ENCODE measurements at regions not wholly inside any gene's neighbourhood (a gene's known extent, or its start where the extent isn't known, plus 50 kb on each side); places are given as distances from the start of the nearest gene placed in this dataset.

DNA sequence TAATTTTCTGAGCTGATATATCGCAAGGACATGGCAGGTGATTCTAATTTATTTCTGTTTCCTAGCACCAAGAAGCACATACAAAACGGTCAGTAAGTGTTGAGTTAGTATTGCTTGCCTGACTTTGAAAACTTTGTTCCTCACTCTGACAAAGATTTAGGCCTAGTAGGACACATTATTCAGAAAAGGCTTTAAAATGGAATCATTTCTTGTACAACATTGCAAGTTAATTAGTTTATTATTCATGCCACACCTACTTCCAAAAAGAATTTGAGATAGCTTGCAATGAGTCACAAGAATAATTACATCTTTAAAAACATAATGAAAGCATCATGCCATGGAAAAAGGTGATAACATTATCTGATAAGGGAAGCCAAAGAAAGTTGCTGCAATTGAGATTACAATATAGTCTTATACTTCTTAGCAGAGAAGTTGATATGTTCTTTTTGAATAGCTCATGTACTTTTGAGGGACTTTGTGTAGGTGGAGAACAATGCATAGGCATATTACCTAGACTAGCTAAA, 474.2 kb downstream of the KLF5 start:
- Histone ChIP-seq H3K79me2 (ENCODE audit: insufficient read depth, low read depth, low read length) (no peaks in the 10 kb centered on the region), H3K9me2 (ENCODE audit: insufficient read depth, low read length) (no peaks in the 10 kb centered on the region), H3K4me2 (ENCODE audit: low read length) (no peak overlapping the region), H3K4me1 (ENCODE audit: insufficient read depth, low read length, poor library complexity, severe bottlenecking) (no peaks in the 10 kb centered on the region), H3K4me3 (ENCODE audit: low read depth, low read length, poor library complexity, severe bottlenecking) (no peak overlapping the region), H3K27ac (ENCODE audit: low read depth, low read length, poor library complexity, severe bottlenecking) (no peak overlapping the region), H2AFZ (ENCODE audit: low read length) (no peak overlapping the region), H4K20me1 (ENCODE audit: insufficient read depth, low read length) (no peaks in the 10 kb centered on the region), H3K9me3 (ENCODE audit: low read length) (no peaks in the 10 kb centered on the region), H3K36me3 (ENCODE audit: insufficient read depth, low read length) (no peaks in the 10 kb centered on the region)
- TF ChIP-seq EZH2phosphoT487 (IDR thresholded peaks at IDR 0.05; ENCODE audit: borderline replicate concordance, low read depth, low read length) = no peak
- TF ChIP-seq CTCF (conservative IDR thresholded peaks at IDR 0.05; ENCODE audit: low read length) = no peak
- POLR2A ChIA-PET = interaction anchor here (0.6 kb wide), 1 partner anchor 1811 kb away, joined by 4 read pairs; no protein-coding TSS in a partner anchor
- no peak for DNase-seq (ENCODE audit: low spot score)
- BruUV-seq (replicated peaks) = no TSS peak
- CTCF ChIA-PET (ENCODE audit: unreplicated experiment) = no interaction called here
- intact Hi-C loops (cut with micrococcal nuclease; ENCODE audit: unreplicated experiment) = no loop called here

DNA sequence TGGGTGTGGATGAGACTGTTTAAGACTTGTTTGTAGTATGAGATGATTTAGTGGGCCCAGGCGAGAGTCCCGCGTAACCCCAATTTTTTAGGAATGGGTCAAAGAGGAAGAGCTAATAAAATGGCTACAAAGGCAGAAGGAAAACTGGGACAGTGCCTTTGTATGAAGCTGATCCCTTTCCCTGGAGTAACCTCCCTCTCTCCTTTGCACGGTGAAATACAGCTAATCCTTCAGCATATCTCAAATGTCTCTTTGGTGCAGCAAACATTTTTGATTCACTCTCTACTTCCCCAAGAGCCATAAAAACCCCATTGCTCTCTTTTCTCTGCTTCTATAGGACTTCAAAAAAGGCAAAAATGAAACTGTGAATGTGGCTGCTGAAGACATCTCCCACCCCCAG, 473.8 kb downstream of the KLF5 start:
- Histone ChIP-seq H3K9me3 (ENCODE audit: low read length) (no peaks in the 10 kb centered on the region), H3K4me3 (ENCODE audit: low read depth, low read length, poor library complexity, severe bottlenecking) (no peak overlapping the region), H2AFZ (ENCODE audit: low read length) (no peak overlapping the region), H3K9me2 (ENCODE audit: insufficient read depth, low read length) (no peaks in the 10 kb centered on the region), H3K4me2 (ENCODE audit: low read length) (no peak overlapping the region), H3K4me1 (ENCODE audit: insufficient read depth, low read length, poor library complexity, severe bottlenecking) (no peaks in the 10 kb centered on the region), H3K27ac (ENCODE audit: low read depth, low read length, poor library complexity, severe bottlenecking) (no peak overlapping the region), H4K20me1 (ENCODE audit: insufficient read depth, low read length) (no peaks in the 10 kb centered on the region), H3K79me2 (ENCODE audit: insufficient read depth, low read depth, low read length) (no peaks in the 10 kb centered on the region), H3K36me3 (ENCODE audit: insufficient read depth, low read length) (no peaks in the 10 kb centered on the region)
- ChIA-PET CTCF (ENCODE audit: unreplicated experiment) (no interaction called here), POLR2A (no interaction called here)
- DNase-seq (ENCODE audit: low spot score) = no peak
- no peak for TF ChIP-seq CTCF (conservative IDR thresholded peaks at IDR 0.05; ENCODE audit: low read length)
- TF ChIP-seq EZH2phosphoT487 (IDR thresholded peaks at IDR 0.05; ENCODE audit: borderline replicate concordance, low read depth, low read length) = no peak
- BruUV-seq (replicated peaks) = no TSS peak
- intact Hi-C loops (cut with micrococcal nuclease; ENCODE audit: unreplicated experiment) = no loop called here

DNA sequence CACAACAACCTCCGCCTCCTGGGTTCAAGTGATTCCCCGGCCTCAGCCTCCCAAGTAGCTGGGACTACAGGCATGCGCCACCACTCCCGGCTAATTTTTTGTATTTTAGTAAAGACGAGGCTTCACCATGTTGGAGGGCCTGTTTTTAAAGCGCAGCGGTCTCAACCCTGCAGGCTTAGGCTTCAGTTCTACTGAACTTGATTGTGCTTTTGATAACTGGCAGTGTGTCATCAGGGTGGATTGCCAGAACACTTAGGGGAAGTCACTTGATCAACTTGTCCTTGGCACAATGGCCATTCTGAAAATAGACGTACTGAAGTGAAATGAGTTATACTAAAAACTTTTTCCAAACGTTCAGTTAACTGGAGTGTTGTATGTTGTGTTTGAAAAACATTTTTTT, 472.2 kb downstream of the KLF5 start:
- no peak for DNase-seq (ENCODE audit: low spot score)
- H3K9me3 ChIP-seq (ENCODE audit: low read length) = no peaks in the 10 kb centered on the region
- BruUV-seq (replicated peaks) = no TSS peak
- ChIA-PET CTCF (ENCODE audit: unreplicated experiment) (no interaction called here), POLR2A (no interaction called here)
- no peaks in the 10 kb centered on the region for H3K9me2 ChIP-seq (ENCODE audit: insufficient read depth, low read length)
- H4K20me1 ChIP-seq (ENCODE audit: insufficient read depth, low read length) = no peaks in the 10 kb centered on the region
- no peaks in the 10 kb centered on the region for H3K36me3 ChIP-seq (ENCODE audit: insufficient read depth, low read length)
- no peaks in the 10 kb centered on the region for H3K4me1 ChIP-seq (ENCODE audit: insufficient read depth, low read length, poor library complexity, severe bottlenecking)
- no peak overlapping the region for H2AFZ ChIP-seq (ENCODE audit: low read length)
- H3K4me2 ChIP-seq (ENCODE audit: low read length) = no peak overlapping the region
- no peak for TF ChIP-seq EZH2phosphoT487 (IDR thresholded peaks at IDR 0.05; ENCODE audit: borderline replicate concordance, low read depth, low read length)
- no peak for TF ChIP-seq CTCF (conservative IDR thresholded peaks at IDR 0.05; ENCODE audit: low read length)
- no peak overlapping the region for H3K4me3 ChIP-seq (ENCODE audit: low read depth, low read length, poor library complexity, severe bottlenecking)
- intact Hi-C loops (cut with micrococcal nuclease; ENCODE audit: unreplicated experiment) = no loop called here
- H3K27ac ChIP-seq (ENCODE audit: low read depth, low read length, poor library complexity, severe bottlenecking) = no peak overlapping the region
- no peaks in the 10 kb centered on the region for H3K79me2 ChIP-seq (ENCODE audit: insufficient read depth, low read depth, low read length)
